Suprapubic skin (tissue), 4 donors: ENCODE measurements at regions not wholly inside any gene's neighbourhood (a gene's known extent, or its start where the extent isn't known, plus 50 kb on each side); places are given as distances from the start of the nearest gene placed in this dataset.

Experiments
- CTCF ChIP-seq, 2 donors: fragments of 200-600 bp in 1 of 2; fragments of 450-650 bp in 1 of 2; sonication (generic) in 1 of 2; IDR thresholded peaks; one replicate each; pipeline ENCODE4 v1.5.1; 2016 to 2019; ENCODE audit warnings: antibody characterized with exemption in 2 of 2, mild to moderate bottlenecking in 1 of 2, moderate library complexity in 1 of 2
- EP300 ChIP-seq: sonication (generic); formaldehyde crosslinking; IDR thresholded peaks from one replicate; pipeline ENCODE4 v1.6.1; 2017; ENCODE audit warnings: antibody characterized with exemption
- POLR2AphosphoS5 ChIP-seq, 3 donors: sonication (generic); formaldehyde crosslinking; IDR thresholded peaks; one replicate each; pipeline ENCODE4 v1.6.1; 2017; ENCODE audit warnings: antibody characterized with exemption in 3 of 3

GRCh38 chr2:33891616-33892015 is 292.5 kb upstream of the FAM98A start:
- TF ChIP-seq EP300 (no peak), POLR2AphosphoS5 (IDR thresholded peaks at IDR 0.05) (no peak), CTCF (IDR thresholded peaks at IDR 0.05) (no peak)
